Heart left ventricle (tissue), 16 donors: ENCODE measurements at regions not wholly inside any gene's neighbourhood (a gene's known extent, or its start where the extent isn't known, plus 50 kb on each side); places are given as distances from the start of the nearest gene placed in this dataset.

Experiments
- ATAC-seq, 4 donors: fragments of 200-7000 bp; cut with Tn5 transposase; one replicate each; pipeline ENCODE4 v1.9.1; 2020 to 2022; ENCODE audit warnings: moderate library complexity in 4 of 4, mild to moderate bottlenecking in 3 of 4, moderate number of reproducible peaks in 1 of 4
- DNase-seq, 5 donors: peaks; one replicate each; pipeline ENCODE4 v3.0.0-alpha.2; 2020
- H3K27ac ChIP-seq, 12 donors: fragments of 200-600 bp; sonication (generic) in 4 of 12; one replicate each; pipeline versions ENCODE4 v1.5.0 to v1.8.0; 2016 to 2022; ENCODE audit warnings: mild to moderate bottlenecking in 2 of 12
- H3K27me3 ChIP-seq, 9 donors: fragments of 200-600 bp; sonication (generic) in 2 of 9; one replicate each; pipeline versions ENCODE4 v1.5.1 to v1.8.0; 2016 to 2022; ENCODE audit warnings: mild to moderate bottlenecking in 3 of 9
- H3K36me3 ChIP-seq, 9 donors: fragments of 200-600 bp; sonication (generic) in 2 of 9; one replicate each; pipeline versions ENCODE4 v1.5.0 to v1.8.0; 2018 to 2022; ENCODE audit warnings: mild to moderate bottlenecking in 2 of 9
- H3K4me1 ChIP-seq, 12 donors: fragments of 200-600 bp; sonication (generic) in 4 of 12; one replicate each; pipeline versions ENCODE4 v1.5.0 to v1.8.0; 2016 to 2022; ENCODE audit warnings: mild to moderate bottlenecking in 3 of 12
- H3K4me3 ChIP-seq, 12 donors: fragments of 200-600 bp; sonication (generic) in 4 of 12; one replicate each; pipeline versions ENCODE4 v1.5.0 to v1.8.0; 2017 to 2022; ENCODE audit warnings: mild to moderate bottlenecking in 9 of 12, moderate library complexity in 4 of 12
- H3K9me3 ChIP-seq, 12 donors: fragments of 200-600 bp; sonication (generic) in 4 of 12; one replicate each; pipeline versions ENCODE4 v1.5.0 to v1.8.0; 2016 to 2022; ENCODE audit warnings: mild to moderate bottlenecking in 1 of 12
- CTCF ChIP-seq, 12 donors: fragments of 200-600 bp; sonication (generic) in 4 of 12; IDR thresholded peaks; one replicate each; pipeline versions ENCODE4 v1.5.0 to v1.8.0; 2018 to 2022; ENCODE audit warnings: antibody characterized with exemption in 12 of 12, mild to moderate bottlenecking in 5 of 12
- POLR2A ChIP-seq, 2 donors: fragments of 450-650 bp; IDR thresholded peaks; one replicate each; pipeline ENCODE4 v1.6.1; 2017; ENCODE audit warnings: antibody characterized with exemption in 2 of 2, mild to moderate bottlenecking in 2 of 2, moderate library complexity in 2 of 2
- WGBS, 4 donors: extraction: QIAGEN DNeasy Blood & Tissue Kit in 2 of 4; methylation state at CpG; one replicate each; pipeline versions ENCODE4 v1.1.5 to v1.1.7; 2013 to 2018; 5-methylcytosine and 5-hydroxymethylcytosine counted together
- intact Hi-C, 10 donors: fragments of 100-400 bp; cut with DNase I; formaldehyde crosslinking; loops; one replicate each; pipeline versions ENCODE4 v1.11.1 to v1.14.2; 2022
- donor health status: ischemic (EF 13 %, LVEDD 7.1; RV severe dilation, severe dysfunction).
- donor health status: healthy with polysubstance abuse.
- donor health status: DM: no; HTN: yes; CAD: no.
- donor health status: DM: no; HTN: no; CAD: no.
- donor health status: ischemic (EF 25% LVEDD 6.9; RV normal size, moderate dysfunction).
- donor health status: ischemic (EF 25% LVEDD 5.7; RV mildly dilated, moderate dysfunction).
- donor health status: healthy.
- donor health status: DM: yes; HTN: yes; CAD: no.
- donor health status: ischemic (EF 35%, LVEDD 5.7; RV mildly dilated, moderate dysfunction).
- donor health status: nonischemic (EF 11% LVEDD 7.7; RV severe dilation, severe dysfunction).
- donor health status: DM: yes; HTN: yes; CAD: no.
- donor health status: PGD.
- donor health status: ischemic (EF 29% LVEDD 5.4; RV normal size, mild dysfunction).
- donor health status: nonischemic (EF 23%, LVEDD 6.1; RV moderate dilation, normal function).

GRCh38 chrX:110472265-110472664 is 113.6 kb downstream of the RTL9 start:
- WGBS, 4 donors, result 86 to 97% (median 88%) methylated on average over 3 of the region's 3 CpGs
- Histone ChIP-seq H3K27me3 (peaks cover 0 to 10% (median 0%) of the 10 kb centered on the region in 9 donors), H3K36me3 (no peaks in the 10 kb centered on the region), H3K9me3 (no peaks in the 10 kb centered on the region), H3K27ac (no peak overlapping the region), H3K4me1 (no peaks in the 10 kb centered on the region), H3K4me3 (no peak overlapping the region)
- intact Hi-C loops, result no loop called here
- ATAC-seq (no peak), DNase-seq (no peak)
- no peak for TF ChIP-seq POLR2A (IDR thresholded peaks at IDR 0.05)
- TF ChIP-seq CTCF (IDR thresholded peaks at IDR 0.05), result no peak

GRCh38 chrX:110477593-110478228 is 119.1 kb downstream of the RTL9 start:
- 72 to 77% (median 74%) methylated on average over 2 to 5 of the region's 5 CpGs for WGBS, 4 donors
- TF ChIP-seq POLR2A (IDR thresholded peaks at IDR 0.05), result no peak
- no peak for TF ChIP-seq CTCF (IDR thresholded peaks at IDR 0.05)

GRCh38 chrX:110491846-110492620 is 133.4 kb downstream of the RTL9 start:
- ATAC-seq (no peak), DNase-seq (no peak)
- H3K4me1 ChIP-seq, result no peaks in the 10 kb centered on the region
- H3K4me3 ChIP-seq, result no peak overlapping the region
- TF ChIP-seq CTCF (IDR thresholded peaks at IDR 0.05) (no peak), POLR2A (IDR thresholded peaks at IDR 0.05) (no peak)
- H3K9me3 ChIP-seq, result peaks cover 0 to 4% (median 0%) of the 10 kb centered on the region in 12 donors
- H3K27ac ChIP-seq, result no peak overlapping the region
- intact Hi-C loops, result no loop called here
- peaks cover 0 to 12% (median 0%) of the 10 kb centered on the region in 9 donors for H3K27me3 ChIP-seq
- 70 to 78% (median 73%) methylated on average over 6 to 8 of the region's 8 CpGs for WGBS, 4 donors
- no peaks in the 10 kb centered on the region for H3K36me3 ChIP-seq

More at GRCh38 chrX:110477593-110478228, 119.1 kb downstream of the RTL9 start:
- ATAC-seq, result no peak
- Histone ChIP-seq H3K9me3 (no peaks in the 10 kb centered on the region), H3K27me3 (peaks cover 0 to 21% (median 0%) of the 10 kb centered on the region in 9 donors), H3K4me1 (no peaks in the 10 kb centered on the region), H3K36me3 (no peaks in the 10 kb centered on the region), H3K4me3 (no peak overlapping the region), H3K27ac (no peak overlapping the region)
- no peak for DNase-seq
- intact Hi-C loops, result no loop called here

GRCh38 chrX:110504947-110505346 is 146.3 kb downstream of the RTL9 start:
- H3K27ac ChIP-seq, result no peak overlapping the region
- H3K4me3 ChIP-seq, result no peak overlapping the region
- H3K27me3 ChIP-seq, result no peaks in the 10 kb centered on the region
- H3K36me3 ChIP-seq, result no peaks in the 10 kb centered on the region
- 72 to 91% (median 81%) methylated on average over 6 of the region's 6 CpGs for WGBS, 4 donors
- no peak for TF ChIP-seq POLR2A (IDR thresholded peaks at IDR 0.05)
- no peak for TF ChIP-seq CTCF (IDR thresholded peaks at IDR 0.05)
- H3K9me3 ChIP-seq, result no peaks in the 10 kb centered on the region
- no peak for ATAC-seq
- H3K4me1 ChIP-seq, result no peaks in the 10 kb centered on the region
- intact Hi-C loops, result no loop called here
- no peak for DNase-seq
